Hepatocyte (in vitro differentiated cells): ENCODE measurements at regions not wholly inside any gene's neighbourhood (a gene's known extent, or its start where the extent isn't known, plus 50 kb on each side); places are given as distances from the start of the nearest gene placed in this dataset.

Source experiments
- DNase-seq: peaks from one replicate; pipeline ENCODE4 v3.0.0-alpha.2; 2016; ENCODE audit warnings: low spot score
- H2AFZ ChIP-seq: fragments of 200-600 bp; sonication (generic); 2 replicates; pipeline ENCODE4 v1.6.0; 2016; ENCODE audit warnings: antibody characterized with exemption, mild to moderate bottlenecking
- H3K27ac ChIP-seq: fragments of 200-600 bp; sonication (generic); 2 replicates; pipeline ENCODE4 v1.5.1; 2016; ENCODE audit warnings: mild to moderate bottlenecking
- H3K27me3 ChIP-seq: fragments of 200-600 bp; sonication (generic); 2 replicates; pipeline ENCODE4 v1.6.1; 2016
- H3K36me3 ChIP-seq: fragments of 200-600 bp; sonication (generic); replicated peaks from 2 replicates; pipeline ENCODE4 v1.5.1; 2016; ENCODE audit warnings: low read depth; ENCODE audit not compliant: insufficient read depth
- H3K4me1 ChIP-seq: fragments of 200-600 bp; sonication (generic); 2 replicates; pipeline ENCODE4 v1.5.1; 2016; ENCODE audit warnings: mild to moderate bottlenecking, moderate library complexity; ENCODE audit not compliant: insufficient read depth
- H3K4me2 ChIP-seq: fragments of 200-600 bp; sonication (generic); 2 replicates; pipeline ENCODE4 v1.6.0; 2016
- H3K4me3 ChIP-seq: fragments of 200-600 bp; sonication (generic); 2 replicates; pipeline ENCODE4 v1.5.1; 2016; ENCODE audit warnings: mild to moderate bottlenecking
- H3K79me2 ChIP-seq: fragments of 200-600 bp; sonication (generic); 2 replicates; pipeline ENCODE4 v1.6.0; 2017; ENCODE audit warnings: mild to moderate bottlenecking
- H3K9me2 ChIP-seq: fragments of 200-600 bp; sonication (generic); replicated peaks from 2 replicates; pipeline ENCODE4 v1.6.0; 2017; ENCODE audit warnings: mild to moderate bottlenecking; ENCODE audit not compliant: insufficient read depth
- H3K9me3 ChIP-seq: fragments of 200-600 bp; sonication (generic); 2 replicates; pipeline ENCODE4 v1.5.1; 2016; ENCODE audit warnings: low read depth, mild to moderate bottlenecking
- H4K20me1 ChIP-seq: fragments of 200-600 bp; sonication (generic); 2 replicates; pipeline ENCODE4 v1.6.0; 2016; ENCODE audit warnings: mild to moderate bottlenecking; ENCODE audit not compliant: insufficient read depth, poor library complexity, severe bottlenecking
- CTCF ChIP-seq: fragments of 200-600 bp; sonication (generic); IDR thresholded peaks from 2 replicates; pipeline ENCODE4 v1.5.1; 2016; ENCODE audit warnings: antibody characterized with exemption, mild to moderate bottlenecking; ENCODE audit not compliant: poor library complexity
- EZH2 ChIP-seq: fragments of 200-600 bp; sonication (generic); IDR thresholded peaks from 2 replicates; pipeline ENCODE4 v1.6.1; 2016; ENCODE audit warnings: antibody characterized with exemption, mild to moderate bottlenecking, borderline replicate concordance
- EZH2phosphoT487 ChIP-seq: fragments of 200-600 bp; sonication (generic); IDR thresholded peaks from one replicate; pipeline ENCODE4 v1.6.1; 2018; ENCODE audit warnings: antibody characterized with exemption, mild to moderate bottlenecking, low read depth, moderate library complexity; ENCODE audit not compliant: unreplicated experiment, severe bottlenecking
- WGBS: methylation state at CpG from one replicate; pipeline ENCODE4 v1.1.6; 2016; ENCODE audit warnings: low lambda C conversion rate; ENCODE audit errors: missing lambda C conversion rate; 5-methylcytosine and 5-hydroxymethylcytosine counted together

- H3K27ac ChIP-seq, result no peak overlapping the region
- no peak overlapping the region for H3K4me2 ChIP-seq
- H3K36me3 ChIP-seq, result no peaks in the 10 kb centered on the region
- H3K27me3 ChIP-seq, result no peaks in the 10 kb centered on the region
- TF ChIP-seq EZH2 (no peak), CTCF (no peak)
- DNase-seq, result no peak
- no peak overlapping the region for H2AFZ ChIP-seq
- no peaks in the 10 kb centered on the region for H3K4me1 ChIP-seq
- no peaks in the 10 kb centered on the region for H3K9me3 ChIP-seq
- H3K9me2 ChIP-seq, result no peaks in the 10 kb centered on the region
- no peaks in the 10 kb centered on the region for H4K20me1 ChIP-seq
- 23% methylated on average over 2 of the region's 2 CpGs for WGBS
- no peaks in the 10 kb centered on the region for H3K79me2 ChIP-seq
- H3K4me3 ChIP-seq, result no peak overlapping the region
Observed at GRCh38 chr17:53454337-53454736, 368.4 kb upstream of the KIF2B start.

- no peak for DNase-seq
- H3K27me3 ChIP-seq, result no peaks in the 10 kb centered on the region
- TF ChIP-seq CTCF (no peak), EZH2phosphoT487 (no peak), EZH2 (no peak)
- H3K4me1 ChIP-seq, result no peaks in the 10 kb centered on the region
- H3K9me2 ChIP-seq, result no peaks in the 10 kb centered on the region
- no peak overlapping the region for H3K27ac ChIP-seq
- no peak overlapping the region for H2AFZ ChIP-seq
- no peaks in the 10 kb centered on the region for H3K36me3 ChIP-seq
- WGBS, result 60% methylated on average over 4 of the region's 4 CpGs
- H3K4me2 ChIP-seq, result no peak overlapping the region
- H3K79me2 ChIP-seq, result no peaks in the 10 kb centered on the region
- H3K4me3 ChIP-seq, result no peak overlapping the region
- H3K9me3 ChIP-seq, result no peaks in the 10 kb centered on the region
- no peaks in the 10 kb centered on the region for H4K20me1 ChIP-seq
Observed at GRCh38 chr17:53449324-53449723, 373.4 kb upstream of the KIF2B start.

DNA sequence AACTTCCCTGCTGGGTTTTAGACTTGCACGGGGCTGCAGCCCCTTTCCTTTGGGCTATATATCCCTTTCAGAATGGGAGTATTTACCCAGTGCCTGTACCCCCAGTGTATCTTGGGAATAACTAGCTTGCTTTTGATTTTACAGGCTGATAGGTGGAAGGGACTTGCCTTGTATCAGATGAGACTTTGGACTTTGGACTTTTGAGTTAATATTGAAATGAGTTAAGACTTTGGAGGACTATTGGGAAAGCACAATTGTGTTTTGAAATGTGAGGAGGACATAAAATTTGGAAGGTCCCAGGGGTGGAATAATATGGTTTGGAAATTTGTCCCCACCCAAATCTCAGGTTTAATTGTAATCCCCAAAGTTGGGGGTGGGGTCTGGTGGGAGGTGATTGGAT lies 393.8 kb upstream of the KIF2B start:
- no peaks in the 10 kb centered on the region for H3K27me3 ChIP-seq
- H3K36me3 ChIP-seq, result no peaks in the 10 kb centered on the region
- no peak for TF ChIP-seq EZH2phosphoT487
- no peak for TF ChIP-seq CTCF
- TF ChIP-seq EZH2, result no peak
- H4K20me1 ChIP-seq, result no peaks in the 10 kb centered on the region
- H3K9me3 ChIP-seq, result no peaks in the 10 kb centered on the region
- H3K79me2 ChIP-seq, result no peaks in the 10 kb centered on the region
- no peak for DNase-seq
- H3K4me1 ChIP-seq, result no peaks in the 10 kb centered on the region
- WGBS, result 40% methylated on average over 1 of the region's 1 CpG
- no peak overlapping the region for H2AFZ ChIP-seq
- no peak overlapping the region for H3K4me2 ChIP-seq
- no peak overlapping the region for H3K27ac ChIP-seq
- H3K4me3 ChIP-seq, result no peak overlapping the region
- H3K9me2 ChIP-seq, result no peaks in the 10 kb centered on the region

- Histone ChIP-seq H3K36me3 (no peaks in the 10 kb centered on the region), H3K4me1 (no peaks in the 10 kb centered on the region), H3K27ac (no peak overlapping the region), H3K4me3 (no peak overlapping the region), H3K4me2 (no peak overlapping the region), H3K9me2 (no peaks in the 10 kb centered on the region), H3K79me2 (no peaks in the 10 kb centered on the region), H4K20me1 (no peaks in the 10 kb centered on the region), H2AFZ (no peak overlapping the region), H3K9me3 (no peaks in the 10 kb centered on the region), H3K27me3 (no peaks in the 10 kb centered on the region)
- TF ChIP-seq EZH2, result no peak
- TF ChIP-seq CTCF, result no peak
- TF ChIP-seq EZH2phosphoT487, result no peak
- WGBS, result 88% methylated on average over 3 of the region's 3 CpGs
- no peak for DNase-seq
Observed at GRCh38 chr17:53426505-53426904, 396.2 kb upstream of the KIF2B start.
